AG08395 (cell line): ENCODE measurements at regions not wholly inside any gene's neighbourhood (a gene's known extent, or its start where the extent isn't known, plus 50 kb on each side); places are given as distances from the start of the nearest gene placed in this dataset.
A peak's percentile ranks its signal among the peaks of the same experiment; 100 is the strongest.

Experiments
- DNase-seq: peaks from one replicate; pipeline ENCODE4 v3.0.0; 2012; ENCODE audit warnings: mixed read lengths, low spot score

- DNase-seq: no peak
Measured at GRCh38 chr5:98604721-98605425, 168.6 kb upstream of the RGMB start.

- DNase-seq: no peak
Measured at GRCh38 chr5:98605426-98605825, 168.0 kb upstream of the RGMB start.

DNA sequence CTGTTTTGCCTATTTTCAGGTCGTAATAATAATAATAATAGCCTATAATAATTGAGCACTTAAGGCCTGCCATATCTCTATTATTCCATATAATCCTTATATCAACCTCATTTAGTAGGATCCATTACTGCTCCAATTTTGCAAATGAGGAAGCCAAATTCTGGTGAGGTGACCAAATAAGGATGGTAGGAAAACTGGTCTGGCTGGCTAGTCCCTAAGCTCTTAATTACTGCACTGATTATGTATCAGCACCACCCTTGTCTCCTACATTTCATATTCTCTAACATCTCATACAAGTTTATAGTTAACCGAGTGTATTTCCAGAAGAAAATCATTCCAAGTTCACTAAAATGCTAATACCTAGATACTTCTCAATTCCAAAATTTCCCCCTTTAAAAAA lies 166.5 kb upstream of the RGMB start:
- DNase-seq: no peak

GRCh38 chr5:98608052-98608451 lies 165.4 kb upstream of the RGMB start:
- no peak for DNase-seq

DNA sequence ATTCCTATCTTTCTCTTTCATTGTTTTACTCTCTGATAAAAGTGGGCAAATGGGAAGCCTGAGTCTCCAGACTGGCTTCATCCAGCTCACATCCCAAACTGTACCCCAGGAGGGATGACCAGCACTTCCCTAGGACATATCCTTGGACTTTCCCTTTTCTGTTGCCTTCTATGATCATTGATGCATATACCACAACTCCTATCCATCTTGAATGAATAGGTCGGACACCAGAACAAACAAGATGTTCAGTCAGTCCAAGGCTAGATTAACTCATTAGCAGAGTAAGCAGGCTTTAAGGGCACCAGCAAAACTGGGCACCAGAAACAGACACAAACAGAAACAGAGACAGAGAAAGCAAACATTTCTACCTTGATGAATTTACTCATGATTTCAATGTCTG lies 159.1 kb upstream of the RGMB start:
- DNase-seq: no peak

DNA sequence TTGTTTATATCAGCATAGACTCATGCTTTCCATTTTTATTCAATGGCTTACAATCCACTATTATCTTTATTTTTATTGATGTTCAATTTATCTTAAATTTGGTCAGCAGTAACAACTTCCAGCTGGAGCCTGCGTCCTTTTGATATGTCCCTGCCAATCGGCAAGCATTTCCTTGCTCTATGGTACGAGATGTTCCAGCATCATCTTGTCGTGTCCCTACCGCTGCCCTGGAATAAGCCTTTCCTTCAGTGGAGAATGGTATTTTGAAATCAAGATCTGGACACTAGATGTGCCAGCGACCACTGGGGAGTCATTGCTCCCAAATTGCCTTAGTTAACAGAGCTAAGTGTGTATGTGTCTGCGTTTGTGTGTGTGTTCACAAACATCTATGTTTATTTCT lies 151.6 kb upstream of the RGMB start:
- DNase-seq: no peak

DNA sequence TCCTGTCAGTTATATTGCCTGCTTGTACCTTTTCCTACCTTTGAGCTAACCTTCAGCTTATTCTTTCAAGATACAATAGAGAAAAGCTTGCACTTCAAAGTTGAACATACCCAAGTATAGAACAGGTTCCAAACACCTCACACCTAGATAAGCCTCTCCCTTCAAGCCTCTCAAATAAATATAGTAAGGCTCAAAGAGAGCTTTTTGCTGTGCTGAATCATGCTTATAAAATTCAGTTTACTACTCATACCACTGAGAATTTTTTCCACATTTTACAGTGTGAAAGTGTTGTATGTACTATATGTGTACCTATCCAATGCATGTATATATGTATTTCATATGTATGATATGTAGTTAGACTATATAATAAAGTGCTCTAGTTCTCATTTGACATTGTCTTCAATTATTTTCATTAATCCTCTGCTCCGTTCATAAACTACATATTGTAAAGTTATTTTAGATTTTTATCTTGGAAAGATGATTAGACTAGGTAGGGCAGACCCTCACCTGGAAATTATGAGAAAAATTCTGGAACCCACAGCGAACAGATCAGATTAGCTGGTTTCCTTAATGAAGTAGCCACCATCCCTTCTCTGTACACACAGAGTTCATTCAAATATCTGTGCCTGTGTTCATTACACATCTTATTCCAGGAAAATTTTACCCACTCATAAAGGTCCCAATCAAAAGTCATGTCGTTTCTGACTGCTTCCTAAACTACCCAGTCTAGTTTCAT lies 149.2 kb upstream of the RGMB start:
- DNase-seq: no peak

DNA sequence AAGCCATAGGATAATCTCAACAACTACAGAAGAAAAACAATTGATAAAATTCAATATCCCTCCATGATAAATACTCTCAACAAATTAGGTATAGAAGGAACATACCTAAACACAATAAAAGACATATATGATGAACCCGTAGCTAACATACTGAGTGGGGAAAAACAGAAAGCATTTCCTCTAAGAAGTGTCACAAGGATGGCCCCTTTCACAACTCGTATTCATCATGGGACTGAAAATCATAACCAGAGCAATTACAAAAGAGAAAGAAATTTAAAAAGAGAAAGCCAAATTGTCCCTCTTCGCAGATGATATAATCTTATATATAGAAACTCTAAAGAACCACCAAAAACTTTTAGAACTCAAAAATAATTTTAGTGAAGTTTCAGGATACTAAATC lies 146.3 kb upstream of the RGMB start:
- DNase-seq: no peak

- no peak for DNase-seq
Measured at GRCh38 chr5:98630621-98631020, 142.8 kb upstream of the RGMB start.

GRCh38 chr5:98631311-98632054 lies 142.0 kb upstream of the RGMB start:
- DNase-seq: peak; percentile 71

DNA sequence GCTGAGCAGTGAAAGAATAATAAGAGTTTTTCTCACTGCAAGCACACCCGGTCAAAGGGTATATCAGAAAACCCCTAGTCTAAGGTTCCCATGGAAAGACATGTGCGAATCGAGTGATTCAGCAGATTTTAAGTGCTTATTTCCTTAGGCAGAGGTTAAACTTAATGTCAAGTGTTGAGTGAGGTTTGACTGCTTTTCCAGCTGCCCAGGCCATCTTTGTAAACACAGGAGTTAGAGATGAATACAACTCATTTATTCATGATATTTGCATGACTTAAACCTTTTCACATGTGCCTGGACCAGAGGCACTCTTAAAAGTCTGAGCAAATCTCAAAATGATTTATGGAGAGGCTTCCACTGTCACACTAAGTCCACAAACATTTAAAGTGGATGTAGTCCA lies 137.8 kb upstream of the RGMB start:
- no peak for DNase-seq

DNA sequence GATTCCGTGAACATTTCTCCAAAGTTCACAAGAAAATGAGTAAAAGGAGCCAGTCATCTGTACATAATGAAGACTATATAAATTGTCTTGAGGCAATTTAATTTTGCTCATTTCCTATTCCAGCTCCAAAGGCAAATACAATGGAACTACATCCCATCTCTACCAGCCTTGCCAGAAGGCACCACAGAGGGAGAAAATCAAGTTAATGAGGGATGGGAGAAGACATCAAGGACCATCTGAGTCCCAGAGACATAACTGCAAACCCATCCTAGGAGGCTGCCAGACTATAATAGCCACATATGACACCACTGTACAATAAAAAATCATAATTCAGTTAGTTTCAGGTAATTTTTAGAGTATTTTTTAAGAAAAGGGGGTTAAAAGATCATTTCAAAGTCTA lies 136.3 kb upstream of the RGMB start:
- no peak for DNase-seq

DNA sequence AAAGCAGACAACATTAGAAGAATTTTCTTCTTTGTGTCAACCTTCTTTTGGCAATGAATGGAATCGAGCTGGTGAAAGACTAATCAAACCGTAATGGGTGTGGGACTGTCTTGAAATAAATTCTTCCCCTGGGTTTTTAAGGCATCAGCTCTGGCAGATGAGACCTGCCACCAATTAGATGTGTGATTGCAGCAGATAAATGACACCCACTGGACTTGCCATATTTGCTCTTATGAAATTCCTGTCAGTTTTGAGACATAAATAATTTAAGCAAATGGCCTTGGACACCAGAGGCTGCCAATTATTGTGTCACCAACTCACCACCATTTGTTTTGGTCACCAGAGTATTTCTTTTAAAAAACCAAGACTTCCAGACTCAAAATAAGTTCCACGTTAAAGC lies 135.9 kb upstream of the RGMB start:
- no peak for DNase-seq

DNA sequence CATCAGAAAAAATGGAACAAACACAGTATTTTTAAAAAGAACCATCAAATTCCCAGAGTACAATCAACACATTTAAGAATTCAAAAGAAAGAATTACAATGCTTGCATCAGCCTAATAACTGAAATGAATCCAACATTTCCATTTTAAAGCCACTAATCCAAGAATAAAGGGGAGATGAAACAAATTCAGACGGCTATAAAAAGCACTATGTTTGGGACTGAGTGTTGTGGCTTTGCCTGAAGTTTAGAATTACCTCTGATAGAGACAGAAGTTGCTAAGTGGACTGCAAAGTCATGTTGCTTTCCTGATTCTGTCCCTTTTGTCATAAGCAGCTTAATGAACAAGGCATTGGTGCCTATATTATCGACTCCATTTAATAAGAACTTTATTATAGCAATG lies 135.4 kb upstream of the RGMB start:
- no peak for DNase-seq

- peak; percentile 60 for DNase-seq
Measured at GRCh38 chr5:98638701-98639100, 134.8 kb upstream of the RGMB start.

- DNase-seq: no peak
Measured at GRCh38 chr5:98639274-98639673, 134.2 kb upstream of the RGMB start.

DNA sequence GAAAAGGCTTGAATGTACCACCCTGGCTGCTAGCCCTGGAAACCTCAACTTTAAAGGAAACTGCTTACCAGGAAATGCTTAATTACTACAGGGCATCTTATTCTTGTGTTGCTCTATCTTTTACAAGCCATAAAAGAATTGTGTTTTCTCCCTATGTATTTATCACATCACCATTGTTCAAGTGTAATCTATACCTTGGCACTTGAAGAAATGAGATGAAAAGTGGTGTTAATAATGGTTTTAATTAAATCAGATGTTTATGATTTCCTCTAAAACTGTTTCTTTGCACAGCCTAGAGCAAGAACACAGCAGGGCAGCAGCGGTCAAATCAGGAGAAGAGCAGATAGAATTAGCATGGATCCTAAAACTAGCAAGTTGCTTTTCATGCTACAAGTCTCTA lies 131.8 kb upstream of the RGMB start:
- no peak for DNase-seq

GRCh38 chr5:98643569-98643968 lies 129.9 kb upstream of the RGMB start:
- DNase-seq: no peak

- no peak for DNase-seq
Measured at GRCh38 chr5:98651715-98652114, 121.7 kb upstream of the RGMB start.

DNA sequence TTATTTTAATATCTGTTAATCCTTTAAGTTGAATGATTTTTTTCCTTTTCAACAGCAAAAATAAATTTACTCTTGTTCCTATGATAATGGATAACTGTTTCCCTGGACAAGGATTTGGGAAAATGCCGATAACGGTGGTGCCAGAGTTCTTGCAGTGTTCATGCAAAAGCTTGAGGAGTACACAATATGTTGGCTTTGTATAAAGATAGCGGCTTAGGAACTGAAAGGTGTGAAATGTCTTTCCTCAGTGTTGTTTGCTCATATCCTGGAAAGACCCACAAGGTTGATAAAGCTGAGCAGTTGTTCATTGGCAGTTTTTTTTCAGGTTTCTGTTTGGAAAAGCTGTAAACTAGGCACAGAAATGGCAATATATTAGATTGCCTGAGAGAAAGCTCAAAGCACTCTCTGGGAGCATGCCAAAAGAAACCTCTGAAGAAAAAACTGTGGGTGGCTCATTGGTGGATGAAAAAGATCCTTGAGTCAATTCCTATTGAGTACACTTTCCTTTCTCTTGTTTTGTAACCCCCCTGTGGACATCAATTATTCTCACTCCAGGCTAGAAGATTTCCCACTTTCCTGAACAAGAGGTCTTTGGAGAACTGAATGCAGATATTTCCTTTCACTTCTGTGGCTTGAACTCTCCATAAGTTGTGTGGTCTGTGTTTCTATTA lies 117.2 kb upstream of the RGMB start:
- no peak for DNase-seq

- no peak for DNase-seq
Measured at GRCh38 chr5:98656796-98657195, 116.7 kb upstream of the RGMB start.

- no peak for DNase-seq
Measured at GRCh38 chr5:98657559-98657958, 115.9 kb upstream of the RGMB start.

GRCh38 chr5:98663521-98663920 lies 109.9 kb upstream of the RGMB start:
- DNase-seq: no peak
